ENCODE measurements at regions not wholly inside any gene's neighbourhood (a gene's known extent, or its start where the extent isn't known, plus 50 kb on each side); places are given as distances from the start of the nearest gene placed in this dataset.
"Not testable (repeated sequence)": the region's sequence is repeated elsewhere in the genome, so short reads cannot be mapped to it uniquely, and the experiment has no call there.

- Histone ChIP-seq H3K9me3 (ENCODE audit: control insufficient read depth in 2 of 3, insufficient read depth in 1 of 3, low read length in 3 of 3) (no peaks in the 10 kb centered on the region), H3K4me3 (ENCODE audit: low read length in 3 of 3) (no peak overlapping the region), H3K9ac (ENCODE audit: low read length in 3 of 3) (no peak overlapping the region), H3K36me3 (ENCODE audit: control insufficient read depth in 2 of 3, insufficient read depth in 3 of 3, low read length in 3 of 3) (no peaks in the 10 kb centered on the region), H3K27me3 (ENCODE audit: control insufficient read depth, insufficient read depth, low read length) (peaks cover 2% of the 10 kb centered on the region), H3K4me1 (ENCODE audit: control insufficient read depth in 2 of 3, insufficient read depth in 2 of 3, low read depth in 1 of 3, low read length in 3 of 3) (peaks cover 0 to 6% (median 2%) of the 10 kb centered on the region in 3 donors), H3K27ac (ENCODE audit: low read depth in 2 of 2, low read length in 2 of 2) (no peak overlapping the region)
- intact Hi-C loops (cut with DNase I): no loop called here
- TF ChIP-seq CTCF (IDR thresholded peaks at IDR 0.05; ENCODE audit: borderline replicate concordance, extremely low read depth, insufficient read depth): no peak
- FAIRE-seq: no peak
- no peak for DNase-seq
Measured at GRCh38 chr6:28841290-28841689, 82.5 kb downstream of the TRIM27 start.

GRCh38 chr6:28848756-28849155 is 75.0 kb downstream of the TRIM27 start:
- H3K36me3 ChIP-seq (ENCODE audit: control insufficient read depth in 2 of 3, insufficient read depth in 3 of 3, low read length in 3 of 3); H3K9me3 ChIP-seq (ENCODE audit: control insufficient read depth in 2 of 3, insufficient read depth in 1 of 3, low read length in 3 of 3); H3K27ac ChIP-seq (ENCODE audit: low read depth in 2 of 2, low read length in 2 of 2); H3K27me3 ChIP-seq (ENCODE audit: control insufficient read depth, insufficient read depth, low read length); H3K4me1 ChIP-seq (ENCODE audit: control insufficient read depth in 2 of 3, insufficient read depth in 2 of 3, low read depth in 1 of 3, low read length in 3 of 3); H3K4me3 ChIP-seq (ENCODE audit: low read length in 3 of 3); H3K9ac ChIP-seq (ENCODE audit: low read length in 3 of 3); DNase-seq; intact Hi-C loops (cut with DNase I); FAIRE-seq: not testable (repeated sequence)

All from kidney (tissue), 13 donors.